ENCODE measurements at regions not wholly inside any gene's neighbourhood (a gene's known extent, or its start where the extent isn't known, plus 50 kb on each side); places are given as distances from the start of the nearest gene placed in this dataset.

DNA sequence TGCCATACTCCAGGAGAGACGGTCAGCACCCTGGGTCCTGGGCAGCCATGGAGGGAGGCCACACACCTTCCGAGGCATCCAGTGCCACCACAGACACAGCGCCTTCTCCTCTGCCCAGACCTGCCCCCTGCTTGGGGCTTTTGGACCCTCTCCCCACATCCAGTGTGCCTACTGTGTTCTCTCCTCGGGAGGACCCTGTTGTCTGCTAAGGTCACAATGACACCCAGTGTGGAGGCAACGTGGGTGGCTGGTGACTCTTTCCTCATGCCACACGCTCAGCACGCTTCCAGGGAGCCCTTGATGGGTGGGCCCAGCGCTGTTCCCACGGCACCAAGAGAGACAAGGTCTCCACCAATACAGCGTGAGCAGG, 251.9 kb downstream of the EIPR1 start:
- TF ChIP-seq, protein P1, sequence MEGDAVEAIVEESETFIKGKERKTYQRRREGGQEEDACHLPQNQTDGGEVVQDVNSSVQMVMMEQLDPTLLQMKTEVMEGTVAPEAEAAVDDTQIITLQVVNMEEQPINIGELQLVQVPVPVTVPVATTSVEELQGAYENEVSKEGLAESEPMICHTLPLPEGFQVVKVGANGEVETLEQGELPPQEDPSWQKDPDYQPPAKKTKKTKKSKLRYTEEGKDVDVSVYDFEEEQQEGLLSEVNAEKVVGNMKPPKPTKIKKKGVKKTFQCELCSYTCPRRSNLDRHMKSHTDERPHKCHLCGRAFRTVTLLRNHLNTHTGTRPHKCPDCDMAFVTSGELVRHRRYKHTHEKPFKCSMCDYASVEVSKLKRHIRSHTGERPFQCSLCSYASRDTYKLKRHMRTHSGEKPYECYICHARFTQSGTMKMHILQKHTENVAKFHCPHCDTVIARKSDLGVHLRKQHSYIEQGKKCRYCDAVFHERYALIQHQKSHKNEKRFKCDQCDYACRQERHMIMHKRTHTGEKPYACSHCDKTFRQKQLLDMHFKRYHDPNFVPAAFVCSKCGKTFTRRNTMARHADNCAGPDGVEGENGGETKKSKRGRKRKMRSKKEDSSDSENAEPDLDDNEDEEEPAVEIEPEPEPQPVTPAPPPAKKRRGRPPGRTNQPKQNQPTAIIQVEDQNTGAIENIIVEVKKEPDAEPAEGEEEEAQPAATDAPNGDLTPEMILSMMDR (IDR thresholded peaks at IDR 0.05; ENCODE audit: low read depth, low read length), result no peak
- TF ChIP-seq EZH2phosphoT487 (IDR thresholded peaks at IDR 0.05; ENCODE audit: low read depth), result no peak
